Heart left ventricle (tissue), 16 donors: ENCODE measurements at regions not wholly inside any gene's neighbourhood (a gene's known extent, or its start where the extent isn't known, plus 50 kb on each side); places are given as distances from the start of the nearest gene placed in this dataset.

Experiments
- ATAC-seq, 4 donors: fragments of 200-7000 bp; cut with Tn5 transposase; one replicate each; pipeline ENCODE4 v1.9.1; 2020 to 2022; ENCODE audit warnings: moderate library complexity in 4 of 4, mild to moderate bottlenecking in 3 of 4, moderate number of reproducible peaks in 1 of 4
- DNase-seq, 5 donors: peaks; one replicate each; pipeline ENCODE4 v3.0.0-alpha.2; 2020
- H3K27ac ChIP-seq, 12 donors: fragments of 200-600 bp; sonication (generic) in 4 of 12; one replicate each; pipeline versions ENCODE4 v1.5.0 to v1.8.0; 2016 to 2022; ENCODE audit warnings: mild to moderate bottlenecking in 2 of 12
- H3K27me3 ChIP-seq, 9 donors: fragments of 200-600 bp; sonication (generic) in 2 of 9; one replicate each; pipeline versions ENCODE4 v1.5.1 to v1.8.0; 2016 to 2022; ENCODE audit warnings: mild to moderate bottlenecking in 3 of 9
- H3K36me3 ChIP-seq, 9 donors: fragments of 200-600 bp; sonication (generic) in 2 of 9; one replicate each; pipeline versions ENCODE4 v1.5.0 to v1.8.0; 2018 to 2022; ENCODE audit warnings: mild to moderate bottlenecking in 2 of 9
- H3K4me1 ChIP-seq, 12 donors: fragments of 200-600 bp; sonication (generic) in 4 of 12; one replicate each; pipeline versions ENCODE4 v1.5.0 to v1.8.0; 2016 to 2022; ENCODE audit warnings: mild to moderate bottlenecking in 3 of 12
- H3K4me3 ChIP-seq, 12 donors: fragments of 200-600 bp; sonication (generic) in 4 of 12; one replicate each; pipeline versions ENCODE4 v1.5.0 to v1.8.0; 2017 to 2022; ENCODE audit warnings: mild to moderate bottlenecking in 9 of 12, moderate library complexity in 4 of 12
- H3K9me3 ChIP-seq, 12 donors: fragments of 200-600 bp; sonication (generic) in 4 of 12; one replicate each; pipeline versions ENCODE4 v1.5.0 to v1.8.0; 2016 to 2022; ENCODE audit warnings: mild to moderate bottlenecking in 1 of 12
- CTCF ChIP-seq, 12 donors: fragments of 200-600 bp; sonication (generic) in 4 of 12; IDR thresholded peaks; one replicate each; pipeline versions ENCODE4 v1.5.0 to v1.8.0; 2018 to 2022; ENCODE audit warnings: antibody characterized with exemption in 12 of 12, mild to moderate bottlenecking in 5 of 12
- POLR2A ChIP-seq, 2 donors: fragments of 450-650 bp; IDR thresholded peaks; one replicate each; pipeline ENCODE4 v1.6.1; 2017; ENCODE audit warnings: antibody characterized with exemption in 2 of 2, mild to moderate bottlenecking in 2 of 2, moderate library complexity in 2 of 2
- WGBS, 4 donors: extraction: QIAGEN DNeasy Blood & Tissue Kit in 2 of 4; methylation state at CpG; one replicate each; pipeline versions ENCODE4 v1.1.5 to v1.1.7; 2013 to 2018; 5-methylcytosine and 5-hydroxymethylcytosine counted together
- intact Hi-C, 10 donors: fragments of 100-400 bp; cut with DNase I; formaldehyde crosslinking; loops; one replicate each; pipeline versions ENCODE4 v1.11.1 to v1.14.2; 2022
- donor health status: ischemic (EF 13 %, LVEDD 7.1; RV severe dilation, severe dysfunction).
- donor health status: healthy with polysubstance abuse.
- donor health status: DM: no; HTN: yes; CAD: no.
- donor health status: DM: no; HTN: no; CAD: no.
- donor health status: ischemic (EF 25% LVEDD 6.9; RV normal size, moderate dysfunction).
- donor health status: ischemic (EF 25% LVEDD 5.7; RV mildly dilated, moderate dysfunction).
- donor health status: healthy.
- donor health status: DM: yes; HTN: yes; CAD: no.
- donor health status: ischemic (EF 35%, LVEDD 5.7; RV mildly dilated, moderate dysfunction).
- donor health status: nonischemic (EF 11% LVEDD 7.7; RV severe dilation, severe dysfunction).
- donor health status: DM: yes; HTN: yes; CAD: no.
- donor health status: PGD.
- donor health status: ischemic (EF 29% LVEDD 5.4; RV normal size, mild dysfunction).
- donor health status: nonischemic (EF 23%, LVEDD 6.1; RV moderate dilation, normal function).

GRCh38 chr5:38757451-38758245 is 88.2 kb upstream of the OSMR start:
- H3K4me1 ChIP-seq: peaks cover 0 to 27% (median 6%) of the 10 kb centered on the region in 12 donors
- no peak overlapping the region for H3K4me3 ChIP-seq
- H3K27ac ChIP-seq: no peak overlapping the region
- TF ChIP-seq CTCF (IDR thresholded peaks at IDR 0.05): no peak
- no peak for TF ChIP-seq POLR2A (IDR thresholded peaks at IDR 0.05)
- no peaks in the 10 kb centered on the region for H3K9me3 ChIP-seq
- intact Hi-C loops: no loop called here
- peak; percentile 91 to 96 (median 92) for ATAC-seq
- 64 to 77% (median 73%) methylated on average over 3 of the region's 3 CpGs for WGBS, 4 donors
- H3K36me3 ChIP-seq: no peaks in the 10 kb centered on the region
- no peaks in the 10 kb centered on the region for H3K27me3 ChIP-seq
- DNase-seq: peak; percentile 33 to 77 (median 71)

GRCh38 chr5:38758774-38759600 is 86.8 kb upstream of the OSMR start:
- Histone ChIP-seq H3K27ac (peak overlapping the region in 2 of 12 donors; percentile 11 to 33), H3K9me3 (no peaks in the 10 kb centered on the region), H3K27me3 (no peaks in the 10 kb centered on the region), H3K4me1 (peaks cover 0 to 27% (median 6%) of the 10 kb centered on the region in 12 donors), H3K36me3 (no peaks in the 10 kb centered on the region), H3K4me3 (no peak overlapping the region)
- 57 to 64% (median 62%) methylated on average over 10 of the region's 10 CpGs for WGBS, 4 donors
- ATAC-seq: no peak
- peak in 1 of 5 donors; percentile 15 for DNase-seq
- intact Hi-C loops: no loop called here
- no peak for TF ChIP-seq POLR2A (IDR thresholded peaks at IDR 0.05)
- TF ChIP-seq CTCF (IDR thresholded peaks at IDR 0.05): no peak

- Histone ChIP-seq H3K9me3 (peaks cover 0 to 15% (median 10%) of the 10 kb centered on the region in 12 donors), H3K4me3 (no peak overlapping the region), H3K27me3 (no peaks in the 10 kb centered on the region), H3K27ac (no peak overlapping the region), H3K4me1 (peaks cover 0 to 13% (median 4%) of the 10 kb centered on the region in 12 donors), H3K36me3 (no peaks in the 10 kb centered on the region)
- WGBS, 4 donors: 87 to 93% (median 91%) methylated on average over 4 of the region's 4 CpGs
- no peak for TF ChIP-seq CTCF (IDR thresholded peaks at IDR 0.05)
- TF ChIP-seq POLR2A (IDR thresholded peaks at IDR 0.05): no peak
- DNase-seq (no peak), ATAC-seq (no peak)
- intact Hi-C loops: loop anchor here in 1 of 10 donors (10.0 kb wide), 1 partner anchor 50 kb away; no protein-coding TSS in a partner anchor
Measured at GRCh38 chr5:38764937-38765391, 80.8 kb upstream of the OSMR start.

GRCh38 chr5:38765399-38765861 is 80.4 kb upstream of the OSMR start:
- Histone ChIP-seq H3K9me3 (peaks cover 0 to 15% (median 10%) of the 10 kb centered on the region in 12 donors), H3K36me3 (no peaks in the 10 kb centered on the region), H3K4me1 (peaks cover 0 to 13% (median 4%) of the 10 kb centered on the region in 12 donors), H3K27ac (no peak overlapping the region), H3K27me3 (no peaks in the 10 kb centered on the region), H3K4me3 (no peak overlapping the region)
- intact Hi-C loops: loop anchor here in 1 of 10 donors (10.0 kb wide), 1 partner anchor 51 kb away; no protein-coding TSS in a partner anchor
- no peak for ATAC-seq
- WGBS, 4 donors: 57 to 76% (median 67%) methylated on average over 5 of the region's 5 CpGs
- TF ChIP-seq POLR2A (IDR thresholded peaks at IDR 0.05) (no peak), CTCF (IDR thresholded peaks at IDR 0.05) (no peak)
- no peak for DNase-seq
